HG02642 (cell line): ENCODE measurements at regions not wholly inside any gene's neighbourhood (a gene's known extent, or its start where the extent isn't known, plus 50 kb on each side); places are given as distances from the start of the nearest gene placed in this dataset.

ENCODE experiments used
- ATAC-seq: cut with Tn5 transposase; IDR thresholded peaks from one replicate; pipeline ENCODE4 v1.9.1; 2021; ENCODE audit warnings: mild to moderate bottlenecking; ENCODE audit not compliant: unreplicated experiment, poor library complexity

DNA sequence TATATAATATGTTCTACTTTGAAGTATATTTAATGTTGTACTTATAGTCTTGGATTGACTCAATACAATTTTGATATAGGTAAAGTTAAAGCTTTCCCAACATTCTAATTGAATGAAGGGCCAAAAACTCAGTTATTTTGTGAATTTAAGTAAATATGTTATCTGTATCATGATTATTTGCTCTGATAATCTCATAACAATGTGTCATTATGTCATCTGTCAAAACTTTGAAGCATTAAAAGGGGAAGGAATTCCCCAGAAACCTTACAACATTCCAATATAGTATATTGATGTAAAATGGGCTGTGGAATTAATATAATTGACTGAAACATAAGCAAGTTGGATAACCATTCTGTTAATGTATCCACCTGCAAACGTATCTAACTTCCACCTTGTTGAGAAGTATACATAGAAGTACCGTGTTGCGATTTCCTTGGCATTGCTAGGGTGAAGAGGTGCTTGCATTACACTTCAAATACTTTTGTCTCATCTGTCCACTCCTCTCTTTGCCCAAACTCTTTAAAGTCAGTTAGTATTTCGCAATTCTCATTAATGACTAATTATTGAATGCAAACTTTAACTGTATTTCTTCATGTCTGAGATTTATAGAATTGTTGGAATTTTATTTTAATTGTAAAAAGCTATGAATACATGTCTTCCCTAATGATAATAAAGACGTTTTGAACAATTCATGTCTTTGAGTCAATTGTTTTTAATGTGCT is 1982.1 kb upstream of the ADGRL3 start:
- no peak for ATAC-seq

- ATAC-seq: no peak
Measured at GRCh38 chr4:59222221-59222620, 1977.9 kb upstream of the ADGRL3 start.

DNA sequence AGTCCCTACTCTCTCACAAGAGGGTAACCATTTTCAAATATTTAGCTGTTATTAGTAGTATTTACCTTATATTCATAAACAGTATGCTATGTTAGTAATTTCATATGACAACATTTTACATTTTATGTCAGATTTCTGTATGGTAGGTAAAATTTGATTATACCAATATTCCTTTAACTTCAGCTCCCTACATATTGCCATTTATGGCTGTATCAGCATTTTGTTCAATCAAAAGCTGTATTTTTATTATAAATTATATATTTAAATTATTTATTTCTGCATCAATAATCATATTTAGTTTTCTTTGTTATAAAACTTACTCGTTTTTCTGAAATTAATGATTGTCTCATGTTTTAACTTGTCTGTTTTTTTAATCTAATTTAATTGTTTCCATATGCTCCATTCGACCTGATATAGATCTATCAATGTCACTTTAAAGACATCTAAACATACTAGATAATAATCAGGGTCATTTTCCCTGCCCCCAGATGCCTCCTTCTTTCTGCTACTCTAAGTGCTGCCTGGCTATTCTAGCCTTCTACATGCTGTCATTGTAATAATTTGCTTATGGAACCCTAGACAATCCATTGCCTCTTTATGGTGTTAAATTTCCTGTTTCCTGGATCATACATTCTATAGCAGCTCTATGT is 1976.7 kb upstream of the ADGRL3 start:
- ATAC-seq: no peak

GRCh38 chr4:59238212-59238611 is 1961.9 kb upstream of the ADGRL3 start:
- ATAC-seq: no peak

DNA sequence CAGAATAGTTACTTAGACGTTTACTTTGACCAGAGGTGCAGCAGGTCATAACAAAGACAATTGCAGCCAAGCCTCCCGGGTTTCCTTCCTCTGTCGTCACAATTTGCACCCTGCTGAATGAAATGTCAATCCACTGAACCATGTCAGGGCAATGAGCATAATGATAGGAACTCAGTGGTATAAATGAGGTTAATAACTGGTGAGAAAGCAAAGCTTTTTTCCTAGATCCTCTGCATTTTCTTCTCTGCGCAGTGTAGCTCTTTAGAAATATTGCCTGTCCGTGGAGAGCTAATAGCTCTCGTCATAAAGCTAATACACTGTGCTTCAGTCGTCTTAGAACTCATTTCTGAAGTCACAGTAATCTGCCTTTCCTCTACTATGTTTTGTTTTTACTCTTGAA is 1960.1 kb upstream of the ADGRL3 start:
- no peak for ATAC-seq

DNA sequence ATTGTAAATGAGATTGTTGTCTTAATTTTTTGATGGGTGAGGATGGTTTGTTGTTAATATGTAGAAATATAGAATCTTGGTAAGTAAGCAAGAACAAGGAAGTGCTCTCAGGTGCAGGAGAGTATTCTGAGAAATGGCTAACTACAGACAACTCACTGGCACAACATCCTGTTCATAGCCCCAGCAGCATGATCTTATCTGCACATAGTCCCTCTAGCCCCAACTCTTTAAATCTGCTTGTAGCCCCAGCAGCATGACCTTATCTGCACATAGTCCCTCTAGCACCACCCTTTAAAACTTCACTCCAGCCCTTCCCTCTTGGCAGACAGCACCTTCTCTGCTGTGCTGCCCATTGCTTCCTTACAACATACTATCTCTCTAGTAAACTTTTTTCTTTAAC is 1957.1 kb upstream of the ADGRL3 start:
- ATAC-seq: no peak

DNA sequence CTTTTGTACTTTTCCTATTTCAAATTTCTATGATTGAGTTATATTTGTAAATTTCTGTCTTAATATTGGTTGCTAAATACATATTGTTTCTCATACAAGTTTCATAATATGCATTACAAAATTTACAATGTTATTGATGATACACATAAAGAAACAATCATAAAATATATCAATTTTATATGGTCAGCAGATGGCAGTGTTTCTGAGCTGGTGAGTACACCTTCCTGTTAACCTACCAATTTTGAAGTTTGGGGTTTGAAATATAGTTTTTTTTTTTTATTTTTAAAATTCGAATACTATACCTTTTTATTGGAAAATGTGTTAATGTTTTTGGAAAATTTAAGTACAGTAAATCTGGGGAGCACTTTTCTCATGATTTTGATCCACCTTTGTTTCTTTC is 1953.1 kb upstream of the ADGRL3 start:
- no peak for ATAC-seq

DNA sequence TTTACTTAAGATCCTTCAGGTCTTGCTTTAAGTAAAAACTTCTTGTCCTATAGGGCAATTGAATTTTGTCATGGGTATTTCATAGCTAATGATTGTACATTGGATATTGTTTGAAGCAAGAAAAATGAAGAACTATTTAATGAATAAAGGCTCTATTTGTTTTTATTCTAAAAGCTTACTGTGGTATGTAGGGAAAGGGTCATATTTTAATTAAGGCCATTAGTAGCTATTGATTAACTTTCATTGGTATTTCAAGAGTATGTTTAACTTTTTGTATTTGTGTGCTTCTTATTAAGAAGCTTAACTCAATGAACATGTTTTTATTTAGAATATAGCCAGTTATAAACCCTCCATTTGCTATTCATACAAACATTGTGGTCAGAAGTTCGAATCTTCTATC is 1951.8 kb upstream of the ADGRL3 start:
- no peak for ATAC-seq

GRCh38 chr4:59249110-59249509 is 1951.0 kb upstream of the ADGRL3 start:
- ATAC-seq: no peak

GRCh38 chr4:59258002-59258401 is 1942.1 kb upstream of the ADGRL3 start:
- no peak for ATAC-seq

GRCh38 chr4:59307609-59308008 is 1892.5 kb upstream of the ADGRL3 start:
- no peak for ATAC-seq

- no peak for ATAC-seq
Measured at GRCh38 chr4:59314637-59315036, 1885.5 kb upstream of the ADGRL3 start.

DNA sequence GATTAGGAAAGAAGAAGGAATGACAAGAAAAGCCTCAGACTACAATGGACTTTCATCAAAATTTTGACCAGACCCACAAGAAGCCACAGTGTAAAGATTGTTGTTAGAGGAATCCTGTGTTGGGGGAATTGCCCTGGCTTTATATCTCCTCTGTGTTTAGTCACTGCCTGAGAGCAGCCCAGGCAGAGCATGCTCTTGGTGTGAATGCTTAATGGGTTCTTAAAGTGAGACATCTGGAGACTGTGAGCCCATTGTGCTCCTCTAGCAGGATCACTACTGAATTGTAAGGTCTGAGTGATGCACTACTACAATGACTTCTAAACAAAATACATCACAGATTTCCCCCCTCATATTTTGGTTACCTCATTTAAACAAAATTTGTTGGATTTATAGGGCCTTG is 1860.5 kb upstream of the ADGRL3 start:
- ATAC-seq: no peak

- ATAC-seq: no peak
Measured at GRCh38 chr4:59341506-59341905, 1858.6 kb upstream of the ADGRL3 start.

GRCh38 chr4:59348949-59349348 is 1851.2 kb upstream of the ADGRL3 start:
- ATAC-seq: no peak

DNA sequence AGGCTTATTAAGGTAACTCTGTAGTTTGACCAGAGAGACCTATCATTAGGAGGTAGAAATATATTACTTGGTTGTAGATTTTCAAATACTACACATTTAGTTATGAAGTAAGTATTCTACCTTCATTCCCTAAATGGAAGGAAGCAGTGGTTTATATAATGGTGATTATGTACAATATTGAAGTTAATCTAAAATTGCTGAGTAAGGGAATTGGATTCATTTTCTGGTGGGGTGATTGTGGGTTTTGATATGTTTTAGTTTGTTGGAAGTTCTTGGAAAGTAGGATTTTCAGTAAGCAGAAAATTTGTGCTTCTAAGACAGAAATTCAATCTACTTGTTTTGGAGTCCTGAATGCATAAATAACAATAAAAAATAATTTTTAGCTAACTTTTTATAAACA is 1830.9 kb upstream of the ADGRL3 start:
- no peak for ATAC-seq

DNA sequence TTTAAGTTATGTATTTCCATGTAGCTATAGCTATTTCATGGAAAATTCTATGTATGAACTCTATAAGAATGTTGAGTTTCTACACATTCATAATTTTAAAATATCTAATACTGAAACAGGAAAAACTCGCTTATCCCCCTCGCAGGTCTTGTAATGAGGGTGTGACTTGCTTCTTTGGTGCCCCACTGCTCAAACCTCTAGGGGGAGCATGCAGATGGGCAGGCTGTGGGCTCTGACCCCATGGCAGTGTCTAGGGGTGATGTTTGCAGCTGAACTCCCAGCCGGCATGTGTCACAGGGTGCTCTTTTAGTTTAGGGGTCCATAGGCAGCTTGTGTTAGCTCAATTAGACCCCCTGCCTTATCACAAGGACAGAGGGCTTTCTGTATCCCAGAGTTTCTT is 1825.7 kb upstream of the ADGRL3 start:
- ATAC-seq: no peak

DNA sequence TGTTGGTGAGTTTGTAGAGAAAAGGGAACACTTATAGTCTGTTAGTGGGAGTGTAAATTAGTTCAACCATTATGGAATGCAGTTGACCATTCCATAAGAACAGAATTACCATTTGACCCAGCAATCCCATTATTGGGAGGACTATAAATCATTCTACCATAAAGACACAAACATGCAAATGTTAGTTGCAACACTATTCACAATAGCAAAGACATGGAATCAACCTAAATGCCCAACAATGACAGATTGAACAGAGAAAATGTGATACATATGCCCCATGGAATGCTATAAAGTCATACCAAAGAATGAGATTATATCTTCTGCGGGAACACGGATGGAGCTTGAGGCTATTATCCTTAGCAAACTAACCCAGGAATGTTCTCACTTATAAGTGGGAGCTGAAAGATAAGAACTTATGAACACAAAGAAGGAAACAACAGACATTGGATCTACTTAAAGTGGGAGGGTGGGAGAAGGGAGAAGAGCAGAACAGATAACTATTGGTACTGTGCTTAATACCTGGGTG is 1819.2 kb upstream of the ADGRL3 start:
- ATAC-seq: no peak

GRCh38 chr4:59381591-59381990 is 1818.5 kb upstream of the ADGRL3 start:
- no peak for ATAC-seq

- no peak for ATAC-seq
Measured at GRCh38 chr4:59387759-59388758, 1812.1 kb upstream of the ADGRL3 start.

DNA sequence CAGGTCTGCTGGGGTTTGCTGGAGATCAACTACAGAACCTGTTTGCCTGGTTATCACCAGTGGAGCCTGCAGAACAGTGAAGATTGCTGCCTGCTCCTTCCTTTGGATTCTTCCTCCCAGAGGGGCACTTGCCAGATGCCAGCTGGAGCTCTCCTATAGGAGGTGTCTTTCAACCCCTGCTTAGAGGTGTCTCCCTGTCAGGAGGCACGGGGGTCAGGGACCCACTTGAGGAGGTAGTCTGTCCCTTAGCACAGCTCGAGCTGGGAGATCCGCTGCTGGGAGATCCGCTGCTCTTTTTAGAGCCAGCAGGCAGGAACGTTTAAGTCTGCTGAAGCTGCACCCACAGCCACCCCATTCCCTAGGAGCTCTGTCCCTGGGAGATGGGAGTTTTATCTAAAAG is 1806.3 kb upstream of the ADGRL3 start:
- no peak for ATAC-seq
